Endothelial cell of umbilical vein (primary cell): ENCODE measurements at regions not wholly inside any gene's neighbourhood (a gene's known extent, or its start where the extent isn't known, plus 50 kb on each side); places are given as distances from the start of the nearest gene placed in this dataset.

Source experiments
- BruUV-seq: library from RNA; stranded (reverse); fragments of 400-500 nt; replicated peaks from 2 replicates; lab custom pipeline; 2021; lab: Mats Ljungman, UMichigan
- CTCF ChIA-PET: fragments of 300-600, 350-600 bp; sonication (Branson Sonifier 250); formaldehyde crosslinking; loops from one replicate; lab custom pipeline; 2021; ENCODE audit warnings: antibody characterized with exemption, inconsistent platforms; lab: Charles Lee
- POLR2A ChIA-PET: fragments of 300-600, 350-600 bp; sonication (Branson Sonifier 250); formaldehyde crosslinking; loops from one replicate; lab custom pipeline; 2021; ENCODE audit warnings: antibody characterized with exemption, inconsistent platforms; lab: Charles Lee
- DNase-seq: peaks from one replicate; pipeline ENCODE4 v3.0.0-alpha.2; 2011; ENCODE audit warnings: low read depth, low spot score
- FAIRE-seq: peaks from 2 replicates; lab custom pipeline; 2011; peaks lifted over from hg19 to GRCh38; lab: Jason Lieb, UNC
- H2AFZ ChIP-seq: 2 replicates; pipeline ENCODE4 v1.6.0; 2012; ENCODE audit warnings: low read depth, low read length, control low read depth, inconsistent platforms
- H3K27ac ChIP-seq: 2 replicates; pipeline ENCODE4 v1.5.1; 2011; ENCODE audit warnings: low read depth, mild to moderate bottlenecking, control low read depth, low read length, moderate library complexity; ENCODE audit not compliant: insufficient read depth
- H3K27me3 ChIP-seq, 2 experiments: 2 replicates each; pipeline versions ENCODE4 v1.6.0 to v1.6.1; 2011; ENCODE audit warnings: low read length in 2 of 2, mixed read lengths in 1 of 2; ENCODE audit not compliant: control insufficient read depth in 2 of 2, insufficient read depth in 2 of 2
- H3K36me3 ChIP-seq, 2 experiments: 2 replicates in 1 of 2; 3 replicates in 1 of 2; pipeline ENCODE4 v1.5.1; 2011; ENCODE audit warnings: low read length in 2 of 2, mild to moderate bottlenecking in 1 of 2, moderate library complexity in 1 of 2; ENCODE audit not compliant: control insufficient read depth in 2 of 2, insufficient read depth in 2 of 2; ENCODE audit errors: extremely low read depth in 1 of 2
- H3K4me1 ChIP-seq: 3 replicates; pipeline ENCODE4 v1.5.1; 2011; ENCODE audit warnings: mild to moderate bottlenecking, low read length; ENCODE audit not compliant: control insufficient read depth, insufficient read depth; ENCODE audit errors: extremely low read depth
- H3K4me2 ChIP-seq: 2 replicates; pipeline ENCODE4 v1.6.1; 2011; ENCODE audit warnings: low read length, control low read depth, mixed read lengths; ENCODE audit not compliant: insufficient read depth
- H3K4me3 ChIP-seq, 3 experiments: fragments of 200-600 bp in 1 of 3; sonication (generic), shearing (Covaris generic) in 1 of 3; replicated peaks in 1 of 3; 2 replicates each; pipeline ENCODE4 v1.5.1; 2011 to 2016; ENCODE audit warnings: control low read depth in 3 of 3, low read length in 3 of 3, mild to moderate bottlenecking in 2 of 3, inconsistent platforms in 1 of 3, low read depth in 1 of 3, moderate library complexity in 1 of 3; ENCODE audit not compliant: insufficient read depth in 1 of 3
- H3K79me2 ChIP-seq: 2 replicates; pipeline ENCODE4 v1.6.0; 2012; ENCODE audit warnings: low read length, inconsistent platforms; ENCODE audit not compliant: control insufficient read depth, insufficient read depth
- H3K9ac ChIP-seq: replicated peaks from 2 replicates; pipeline ENCODE3; 2011; ENCODE audit warnings: low read length, control low read depth; ENCODE audit not compliant: insufficient read depth; ENCODE audit errors: extremely low read depth
- H3K9me1 ChIP-seq: replicated peaks from 3 replicates; pipeline ENCODE4 v1.6.0; 2011; ENCODE audit warnings: mild to moderate bottlenecking, low read length; ENCODE audit not compliant: control insufficient read depth, insufficient read depth; ENCODE audit errors: extremely low read depth
- H3K9me3 ChIP-seq: replicated peaks from 2 replicates; pipeline ENCODE4 v1.5.1; 2012; ENCODE audit warnings: low read length, inconsistent platforms; ENCODE audit not compliant: control insufficient read depth, insufficient read depth
- H4K20me1 ChIP-seq: replicated peaks from 2 replicates; pipeline ENCODE3; 2011; ENCODE audit warnings: mild to moderate bottlenecking, low read length; ENCODE audit not compliant: control insufficient read depth, insufficient read depth; ENCODE audit errors: extremely low read depth
- CTCF ChIP-seq, 2 donors: IDR thresholded peaks; 1 replicate in 1 of 2; 2 replicates in 1 of 2; pipeline ENCODE4 v1.5.1; 2011; ENCODE audit warnings: low read length in 2 of 2, mild to moderate bottlenecking in 2 of 2, moderate library complexity in 2 of 2, control low read depth in 1 of 2, inconsistent platforms in 1 of 2, low read depth in 1 of 2; ENCODE audit not compliant: insufficient read depth in 1 of 2; ENCODE audit errors: extremely low read depth in 1 of 2
- EZH2 ChIP-seq: IDR thresholded peaks from 2 replicates; pipeline ENCODE4 v1.6.1; 2012; ENCODE audit warnings: borderline replicate concordance, low read depth, mild to moderate bottlenecking, moderate library complexity, low read length, inconsistent platforms; ENCODE audit not compliant: severe bottlenecking
- FOS ChIP-seq: IDR thresholded peaks from 2 replicates; pipeline ENCODE4 v1.6.1; 2011; ENCODE audit warnings: mild to moderate bottlenecking, low read length, moderate library complexity, borderline replicate concordance; ENCODE audit not compliant: insufficient read depth
- GATA2 ChIP-seq: IDR thresholded peaks from 2 replicates; pipeline ENCODE4 v1.7.0; 2011; ENCODE audit warnings: low read depth, mild to moderate bottlenecking, moderate library complexity, mixed read lengths, low read length; ENCODE audit not compliant: insufficient read length, insufficient read depth
- JUN ChIP-seq: IDR thresholded peaks from 2 replicates; pipeline ENCODE4 v1.6.1; 2011; ENCODE audit warnings: borderline replicate concordance, low read depth; ENCODE audit not compliant: insufficient read length, insufficient read depth
- MAX ChIP-seq: IDR thresholded peaks from 2 replicates; pipeline ENCODE4 v1.6.1; 2011; ENCODE audit not compliant: insufficient read depth, insufficient read length
- MYC ChIP-seq: IDR thresholded peaks from one replicate; pipeline ENCODE4 v1.6.1; 2011; ENCODE audit warnings: mild to moderate bottlenecking, low read depth, low read length
- POLR2A ChIP-seq: IDR thresholded peaks from 2 replicates; pipeline ENCODE4 v1.6.1; 2012; ENCODE audit warnings: low read depth, mild to moderate bottlenecking, control low read depth, low read length
- POLR2AphosphoS5 ChIP-seq: IDR thresholded peaks from 2 replicates; pipeline ENCODE4 v1.6.1; 2012; ENCODE audit warnings: low read depth, mild to moderate bottlenecking, control low read depth, low read length, moderate library complexity; ENCODE audit not compliant: insufficient read depth
- dilution Hi-C: fragments of 300-500 bp; cut with MboI; formaldehyde crosslinking; loops from one replicate; pipeline ENCODE4 v1.15.0; 2019; ENCODE audit warnings: low sequenced_read_pairs; ENCODE audit not compliant: extremely low pct_ligation_motif_present
- intact Hi-C: fragments of 100-400 bp; cut with micrococcal nuclease; formaldehyde crosslinking; loops from one replicate; pipeline ENCODE4 v1.10.0; 2022

- FAIRE-seq = no peak
- H2AFZ ChIP-seq = no peak overlapping the region
- no peaks in the 10 kb centered on the region for H3K4me1 ChIP-seq
- POLR2A ChIA-PET = no interaction called here
- no peak overlapping the region for H3K4me2 ChIP-seq
- H3K27me3 ChIP-seq = no peaks in the 10 kb centered on the region
- no TSS peak for BruUV-seq
- dilution Hi-C loops (no loop called here), intact Hi-C loops (no loop called here)
- no peaks in the 10 kb centered on the region for H3K79me2 ChIP-seq
- H3K27ac ChIP-seq = no peak overlapping the region
- no peaks in the 10 kb centered on the region for H3K9me1 ChIP-seq
- no peaks in the 10 kb centered on the region for H4K20me1 ChIP-seq
- no peak overlapping the region for H3K4me3 ChIP-seq
- TF ChIP-seq MYC (no peak), JUN (no peak), POLR2A (no peak), FOS (no peak), CTCF (IDR thresholded peaks at IDR 0.05; ENCODE audit: extremely low read depth in 1 of 2, insufficient read depth in 1 of 2, low read depth in 1 of 2, low read length in 2 of 2) (no peak), GATA2 (no peak), MAX (no peak), POLR2AphosphoS5 (no peak), EZH2 (no peak)
- no peaks in the 10 kb centered on the region for H3K36me3 ChIP-seq
- no peaks in the 10 kb centered on the region for H3K9me3 ChIP-seq
- CTCF ChIA-PET = no interaction called here
- H3K9ac ChIP-seq = no peak overlapping the region
- DNase-seq = no peak
These were observed 105.4 kb upstream of the GRIN2B start for GRCh38 chr12:14086838-14087237.
